H9 (cell line): ENCODE measurements at regions not wholly inside any gene's neighbourhood (a gene's known extent, or its start where the extent isn't known, plus 50 kb on each side); places are given as distances from the start of the nearest gene placed in this dataset.

Experiments used
- DNase-seq: peaks from one replicate; pipeline ENCODE4 v3.0.0-alpha.2; 2017
- H2AFZ ChIP-seq: one replicate; pipeline ENCODE4 v1.6.1; 2013; ENCODE audit warnings: mild to moderate bottlenecking, low read length, control low read depth, moderate library complexity
- H2AK5ac ChIP-seq: 2 replicates; pipeline ENCODE4 v1.6.1; 2013; ENCODE audit warnings: low read length, control low read depth, mixed read lengths; ENCODE audit not compliant: insufficient read length
- H2BK120ac ChIP-seq: one replicate; pipeline ENCODE4 v1.6.1; 2013; ENCODE audit warnings: low read depth, mild to moderate bottlenecking, low read length, control low read depth, inconsistent platforms; ENCODE audit not compliant: poor library complexity, severe bottlenecking
- H2BK12ac ChIP-seq: 2 replicates; pipeline ENCODE4 v1.6.1; 2013; ENCODE audit warnings: low read length, control low read depth, mixed read lengths, low read depth; ENCODE audit not compliant: insufficient read length
- H2BK15ac ChIP-seq: 2 replicates; pipeline ENCODE4 v1.6.1; 2013; ENCODE audit warnings: low read depth, low read length, control low read depth
- H2BK20ac ChIP-seq: one replicate; pipeline ENCODE4 v1.6.1; 2013; ENCODE audit warnings: low read depth, mild to moderate bottlenecking, low read length, control low read depth, inconsistent platforms; ENCODE audit not compliant: poor library complexity, severe bottlenecking
- H2BK5ac ChIP-seq: 2 replicates; pipeline ENCODE4 v1.6.1; 2013; ENCODE audit warnings: low read length, control low read depth, mixed read lengths; ENCODE audit not compliant: insufficient read length
- H3K14ac ChIP-seq: 2 replicates; pipeline ENCODE4 v1.6.1; 2013; ENCODE audit warnings: low read length, control low read depth; ENCODE audit not compliant: insufficient read depth
- H3K18ac ChIP-seq: 2 replicates; pipeline ENCODE4 v1.6.1; 2013; ENCODE audit warnings: low read depth, mild to moderate bottlenecking, mixed read lengths, low read length, control low read depth; ENCODE audit not compliant: insufficient read length
- H3K23ac ChIP-seq: 2 replicates; pipeline ENCODE4 v1.6.1; 2013; ENCODE audit warnings: low read length, control low read depth, mixed read lengths, low read depth; ENCODE audit not compliant: insufficient read length
- H3K23me2 ChIP-seq: 2 replicates; pipeline ENCODE4 v1.6.1; 2013; ENCODE audit warnings: low read depth, mild to moderate bottlenecking, mixed read lengths, low read length, control low read depth; ENCODE audit not compliant: insufficient read length, poor library complexity, severe bottlenecking
- H3K27ac ChIP-seq: 2 replicates; pipeline ENCODE4 v1.5.1; 2013; ENCODE audit warnings: low read length, control low read depth, mixed read lengths, low read depth; ENCODE audit not compliant: insufficient read length
- H3K27me3 ChIP-seq: 2 replicates; pipeline ENCODE4 v1.6.1; 2013; ENCODE audit warnings: low read length, control low read depth, inconsistent platforms; ENCODE audit not compliant: insufficient read depth
- H3K4ac ChIP-seq: 2 replicates; pipeline ENCODE4 v1.6.1; 2013; ENCODE audit warnings: low read depth, mild to moderate bottlenecking, control low read depth, inconsistent platforms, low read length, moderate library complexity
- H3K4me1 ChIP-seq: 2 replicates; pipeline ENCODE4 v1.6.1; 2013; ENCODE audit warnings: low read length, control low read depth, inconsistent platforms; ENCODE audit not compliant: insufficient read depth
- H3K4me2 ChIP-seq: 2 replicates; pipeline ENCODE4 v1.6.1; 2013; ENCODE audit warnings: low read length, control low read depth, mixed read lengths; ENCODE audit not compliant: insufficient read length, insufficient read depth
- H3K56ac ChIP-seq: 2 replicates; pipeline ENCODE4 v1.6.1; 2013; ENCODE audit warnings: low read depth, mild to moderate bottlenecking, mixed read lengths, low read length, control low read depth; ENCODE audit not compliant: insufficient read length
- H3K79me1 ChIP-seq: 2 replicates; pipeline ENCODE4 v1.6.1; 2013; ENCODE audit warnings: low read depth, mild to moderate bottlenecking, moderate library complexity, low read length, control low read depth, inconsistent platforms; ENCODE audit not compliant: insufficient read depth, poor library complexity, severe bottlenecking
- H3K79me2 ChIP-seq: 2 replicates; pipeline ENCODE4 v1.6.1; 2013; ENCODE audit warnings: low read length, control low read depth, inconsistent platforms; ENCODE audit not compliant: insufficient read depth
- H3K9ac ChIP-seq: 2 replicates; pipeline ENCODE4 v1.6.1; 2013; ENCODE audit warnings: low read length, control low read depth, mixed read lengths; ENCODE audit not compliant: insufficient read length; ENCODE audit errors: extremely low read depth
- H3K9me3 ChIP-seq: one replicate; pipeline ENCODE4 v1.6.1; 2013; ENCODE audit warnings: low read depth, low read length, inconsistent platforms; ENCODE audit not compliant: control insufficient read depth
- H3T11ph ChIP-seq: one replicate; pipeline ENCODE4 v1.6.1; 2013; ENCODE audit warnings: mild to moderate bottlenecking, low read length, control low read depth, inconsistent platforms
- H4K20me1 ChIP-seq: one replicate; pipeline ENCODE4 v1.6.1; 2013; ENCODE audit not compliant: control insufficient read depth, insufficient read length, insufficient read depth
- H4K5ac ChIP-seq: 2 replicates; pipeline ENCODE4 v1.6.1; 2013; ENCODE audit warnings: low read depth, mild to moderate bottlenecking, mixed read lengths, low read length, control low read depth; ENCODE audit not compliant: insufficient read length
- H4K8ac ChIP-seq: replicated peaks from 2 replicates; pipeline ENCODE4 v1.6.1; 2013; ENCODE audit warnings: low read length, control low read depth, mixed read lengths, low read depth; ENCODE audit not compliant: insufficient read length
- H4K91ac ChIP-seq: 2 replicates; pipeline ENCODE4 v1.6.1; 2013; ENCODE audit warnings: low read depth, mild to moderate bottlenecking, moderate library complexity, mixed read lengths, low read length, control low read depth; ENCODE audit not compliant: insufficient read length
- H3K27ac Mint-ChIP-seq, 3 experiments: 2 replicates in 2 of 3; 3 replicates in 1 of 3; pipeline ENCODE4 v1.8.0; 2020 to 2021; ENCODE audit warnings: mixed read lengths in 3 of 3, mild to moderate bottlenecking in 1 of 3, moderate library complexity in 1 of 3
- H3K27me3 Mint-ChIP-seq: 2 replicates; pipeline ENCODE4 v1.8.0; 2021; ENCODE audit warnings: low read depth, mild to moderate bottlenecking, moderate library complexity, mixed read lengths
- H3K36me3 Mint-ChIP-seq, 3 experiments: 2 replicates in 2 of 3; 3 replicates in 1 of 3; pipeline ENCODE4 v1.8.0; 2020 to 2021; ENCODE audit warnings: low read depth in 3 of 3, mixed read lengths in 3 of 3; ENCODE audit not compliant: insufficient read depth in 1 of 3
- H3K4me1 Mint-ChIP-seq, 2 experiments: 2 replicates each; pipeline ENCODE4 v1.8.0; 2020; ENCODE audit warnings: mixed read lengths in 2 of 2
- H3K4me3 Mint-ChIP-seq, 2 experiments: 2 replicates in 1 of 2; 3 replicates in 1 of 2; pipeline ENCODE4 v1.8.0; 2020 to 2021; ENCODE audit warnings: mild to moderate bottlenecking in 2 of 2, mixed read lengths in 2 of 2, moderate library complexity in 1 of 2
- H3K9me3 Mint-ChIP-seq, 2 experiments: 2 replicates in 1 of 2; 3 replicates in 1 of 2; pipeline ENCODE4 v1.8.0; 2020; ENCODE audit warnings: mild to moderate bottlenecking in 2 of 2, mixed read lengths in 2 of 2, moderate library complexity in 1 of 2
- CTCF ChIP-seq: fragments of 200-600 bp; sonication (generic); conservative IDR thresholded peaks from 3 replicates; pipeline ENCODE4 v1.8.0; 2021; ENCODE audit warnings: antibody characterized with exemption, mild to moderate bottlenecking
- WGBS: extraction: QIAGEN DNeasy Blood & Tissue Kit; methylation state at CpG from one replicate; pipeline ENCODE4 v1.1.7; 2013; ENCODE audit warnings: missing lambda C conversion rate, low lambda C conversion rate, mixed read lengths; ENCODE audit not compliant: insufficient read length; ENCODE audit errors: extremely low coverage; 5-methylcytosine and 5-hydroxymethylcytosine counted together

- Histone ChIP-seq H2BK15ac (no peak overlapping the region), H2BK12ac (no peak overlapping the region), H3K79me1 (no peaks in the 10 kb centered on the region), H4K5ac (no peak overlapping the region), H3K23ac (no peak overlapping the region), H2BK120ac (no peak overlapping the region), H3K4me2 (no peak overlapping the region), H3K14ac (no peak overlapping the region), H3K56ac (no peak overlapping the region), H3K4me1 (no peaks in the 10 kb centered on the region), H3K4ac (no peak overlapping the region), H2BK5ac (no peak overlapping the region), H3K27ac (no peak overlapping the region), H2AFZ (no peak overlapping the region), H3K27me3 (no peaks in the 10 kb centered on the region), H4K8ac (no peak overlapping the region), H3K23me2 (no peaks in the 10 kb centered on the region), H3K9ac (no peak overlapping the region), H3K79me2 (no peaks in the 10 kb centered on the region), H4K91ac (no peak overlapping the region), H3K9me3 (no peaks in the 10 kb centered on the region), H2BK20ac (no peak overlapping the region), H3T11ph (no peak overlapping the region), H2AK5ac (no peak overlapping the region), H3K18ac (no peak overlapping the region), H4K20me1 (no peaks in the 10 kb centered on the region)
- no peaks in the 10 kb centered on the region for H3K27me3 Mint-ChIP-seq
- no peak for TF ChIP-seq CTCF
- peaks cover 0 to 26% of the 10 kb centered on the region in 2 experiments; a peak in 2 of 5 replicates for H3K9me3 Mint-ChIP-seq
- H3K4me1 Mint-ChIP-seq: no peaks in the 10 kb centered on the region
- no peak overlapping the region for H3K4me3 Mint-ChIP-seq
- WGBS: no CpG with 5 or more reads among the region's 1 CpG
- DNase-seq: no peak
- no peaks in the 10 kb centered on the region for H3K36me3 Mint-ChIP-seq
- no peak overlapping the region for H3K27ac Mint-ChIP-seq
These were observed 1039.9 kb downstream of the GLUD2 start for GRCh38 chrX:122087341-122087740.
